Adrenal gland (tissue), 9 donors: ENCODE measurements at regions not wholly inside any gene's neighbourhood (a gene's known extent, or its start where the extent isn't known, plus 50 kb on each side); places are given as distances from the start of the nearest gene placed in this dataset.

Experiments used
- DNase-seq, 7 donors: peaks; one replicate each; pipeline ENCODE4 v3.0.0-alpha.2; 2019 to 2020
- H3K27ac ChIP-seq, 5 donors: fragments of 200-600 bp; sonication (generic) in 4 of 5; 1 replicate in 3 of 5; 2 replicates in 2 of 5; pipeline versions ENCODE4 v1.5.1 to v1.8.0; 2016 to 2020; ENCODE audit warnings: mild to moderate bottlenecking in 1 of 5
- H3K27me3 ChIP-seq: fragments of 200-600 bp; 2 replicates; pipeline ENCODE4 v1.8.0; 2021
- H3K36me3 ChIP-seq, 2 donors: fragments of 200-600 bp; replicated peaks in 1 of 2; 1 replicate in 1 of 2; 2 replicates in 1 of 2; pipeline versions ENCODE4 v1.5.1 to v1.8.0; 2018 to 2022
- H3K4me1 ChIP-seq, 2 donors: fragments of 200-600 bp; replicated peaks in 1 of 2; 1 replicate in 1 of 2; 2 replicates in 1 of 2; pipeline versions ENCODE4 v1.5.1 to v1.8.0; 2018 to 2021
- H3K4me3 ChIP-seq, 4 donors: fragments of 200-600 bp; sonication (generic) in 3 of 4; one replicate each; pipeline ENCODE4 v1.5.1; 2016 to 2018
- H3K9me3 ChIP-seq, 3 donors: fragments of 200-600 bp; sonication (generic) in 1 of 3; replicated peaks in 1 of 3; 1 replicate in 2 of 3; 2 replicates in 1 of 3; pipeline versions ENCODE4 v1.5.1 to v1.8.0; 2016 to 2021
- POLR2A ChIP-seq, 2 donors: fragments of 450-650 bp; IDR thresholded peaks; one replicate each; pipeline ENCODE4 v1.6.1; 2017; ENCODE audit warnings: antibody characterized with exemption in 2 of 2, mild to moderate bottlenecking in 2 of 2, moderate library complexity in 1 of 2
- WGBS, 4 donors: extraction: QIAGEN DNeasy Blood & Tissue Kit in 2 of 4; methylation state at CpG; one replicate each; pipeline versions ENCODE4 v1.1.5 to v1.1.7; 2013 to 2017; 5-methylcytosine and 5-hydroxymethylcytosine counted together
- intact Hi-C, 2 donors: fragments of 100-400 bp; cut with DNase I; formaldehyde crosslinking; loops; one replicate each; pipeline versions ENCODE4 v1.14.1 to v1.15.0; 2022 to 2023
- TF ChIP-seq, protein P1 (sequence below), 6 experiments: fragments of 450-650 bp in 4 of 6; fragments of 200-600 bp in 2 of 6; sonication (generic) in 1 of 6; IDR thresholded peaks; 1 replicate in 5 of 6; 2 replicates in 1 of 6; pipeline versions ENCODE4 v1.5.1 to v1.8.0; 2016 to 2021; ENCODE audit warnings: antibody characterized with exemption in 6 of 6, mild to moderate bottlenecking in 2 of 6, moderate library complexity in 1 of 6
- donor health status: healthy with polysubstance abuse.
- donor health status: Bipolar disorder and iron deficiency.
- donor health status: DM: yes; HTN: yes; CAD: no.
- donor health status: DM: no; HTN: no; CAD: no.
- donor health status: DM: no; HTN: no; CAD: no.

DNA sequence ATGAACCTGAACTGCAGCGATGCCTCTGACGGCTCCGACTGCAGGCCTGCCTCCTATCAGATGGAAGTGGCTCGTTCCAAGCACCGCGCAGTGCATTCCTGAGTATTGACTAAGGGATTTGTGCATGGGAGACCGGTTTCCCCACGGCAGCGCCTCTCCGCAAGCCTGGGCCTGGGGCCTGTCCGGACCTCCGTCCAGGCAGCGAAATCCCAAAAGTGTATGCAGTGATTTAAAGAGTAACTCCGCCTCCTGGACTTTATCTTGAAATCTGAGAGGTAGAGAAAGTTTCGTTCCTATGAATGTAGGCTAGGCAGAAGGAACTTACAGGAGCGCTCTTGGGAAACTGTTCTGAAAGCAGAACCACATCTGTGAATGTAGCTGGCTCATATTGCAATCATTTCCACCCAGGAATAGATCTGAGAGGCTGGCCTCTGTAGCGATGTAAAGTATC lies 106.2 kb upstream of the CELF2 start:
- H3K27ac ChIP-seq: peak overlapping the region in 1 of 5 donors; percentile 62

DNA sequence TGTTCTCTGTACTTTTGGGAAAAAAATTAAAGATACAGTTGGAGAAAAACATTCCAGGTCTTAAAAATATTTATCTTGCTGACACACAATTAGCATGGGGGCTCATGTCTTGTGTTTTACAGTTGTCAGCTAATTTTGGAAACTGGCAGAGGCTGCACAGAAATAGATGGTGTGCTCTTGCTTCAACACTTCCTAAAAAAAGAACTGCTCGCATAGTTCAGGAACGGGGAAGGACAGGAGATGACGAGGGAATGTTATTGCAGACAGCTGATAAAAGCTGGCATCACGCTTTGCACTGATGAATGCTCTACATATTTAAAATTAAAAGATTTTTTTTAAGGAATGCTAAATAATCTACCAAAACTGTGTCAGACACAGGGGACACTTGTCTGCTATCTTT lies 103.5 kb upstream of the CELF2 start:
- no peaks in the 10 kb centered on the region for H3K4me1 ChIP-seq
- intact Hi-C loops: no loop called here
- TF ChIP-seq, protein P1, sequence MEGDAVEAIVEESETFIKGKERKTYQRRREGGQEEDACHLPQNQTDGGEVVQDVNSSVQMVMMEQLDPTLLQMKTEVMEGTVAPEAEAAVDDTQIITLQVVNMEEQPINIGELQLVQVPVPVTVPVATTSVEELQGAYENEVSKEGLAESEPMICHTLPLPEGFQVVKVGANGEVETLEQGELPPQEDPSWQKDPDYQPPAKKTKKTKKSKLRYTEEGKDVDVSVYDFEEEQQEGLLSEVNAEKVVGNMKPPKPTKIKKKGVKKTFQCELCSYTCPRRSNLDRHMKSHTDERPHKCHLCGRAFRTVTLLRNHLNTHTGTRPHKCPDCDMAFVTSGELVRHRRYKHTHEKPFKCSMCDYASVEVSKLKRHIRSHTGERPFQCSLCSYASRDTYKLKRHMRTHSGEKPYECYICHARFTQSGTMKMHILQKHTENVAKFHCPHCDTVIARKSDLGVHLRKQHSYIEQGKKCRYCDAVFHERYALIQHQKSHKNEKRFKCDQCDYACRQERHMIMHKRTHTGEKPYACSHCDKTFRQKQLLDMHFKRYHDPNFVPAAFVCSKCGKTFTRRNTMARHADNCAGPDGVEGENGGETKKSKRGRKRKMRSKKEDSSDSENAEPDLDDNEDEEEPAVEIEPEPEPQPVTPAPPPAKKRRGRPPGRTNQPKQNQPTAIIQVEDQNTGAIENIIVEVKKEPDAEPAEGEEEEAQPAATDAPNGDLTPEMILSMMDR (IDR thresholded peaks at IDR 0.05): no peak
- no peak for TF ChIP-seq POLR2A (IDR thresholded peaks at IDR 0.05)
- 25 to 41% (median 32%) methylated on average over 4 of the region's 4 CpGs for WGBS, 4 donors
- H3K4me3 ChIP-seq: no peak overlapping the region
- H3K27ac ChIP-seq: no peak overlapping the region
- DNase-seq: peak in 1 of 7 donors; percentile 3
- no peaks in the 10 kb centered on the region for H3K36me3 ChIP-seq
- no peaks in the 10 kb centered on the region for H3K9me3 ChIP-seq
- no peaks in the 10 kb centered on the region for H3K27me3 ChIP-seq

More for the DNA sequence above, 106.2 kb upstream of the CELF2 start:
- intact Hi-C loops: no loop called here
- no peaks in the 10 kb centered on the region for H3K36me3 ChIP-seq
- no peaks in the 10 kb centered on the region for H3K4me1 ChIP-seq
- H3K4me3 ChIP-seq: peak overlapping the region in 1 of 4 donors; percentile 23
- no peaks in the 10 kb centered on the region for H3K27me3 ChIP-seq
- H3K9me3 ChIP-seq: no peaks in the 10 kb centered on the region
- peak; percentile 15 to 68 (median 41) for DNase-seq
- 24 to 40% (median 32%) methylated on average over 12 to 17 of the region's 17 CpGs for WGBS, 4 donors
- TF ChIP-seq, protein P1 (IDR thresholded peaks at IDR 0.05): no peak
- no peak for TF ChIP-seq POLR2A (IDR thresholded peaks at IDR 0.05)

DNA sequence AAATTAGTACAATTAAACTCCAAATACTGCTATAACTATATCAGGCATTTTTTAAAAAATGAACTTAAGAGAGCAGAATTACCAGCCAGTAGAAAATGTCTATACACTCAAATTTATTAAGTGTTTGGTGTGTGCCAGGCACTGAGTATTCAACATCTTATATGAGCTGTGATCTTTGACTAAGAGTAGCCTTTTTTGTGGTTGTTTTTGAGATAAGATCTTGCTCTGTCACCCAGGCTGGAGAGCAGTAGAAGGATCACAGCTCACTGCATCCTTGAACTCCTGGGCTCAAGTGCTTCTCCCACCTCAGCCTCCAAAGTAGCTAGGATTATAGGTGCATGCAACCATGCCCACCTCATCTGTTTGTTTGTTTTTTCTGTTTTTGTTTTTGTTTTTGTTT lies 102.5 kb upstream of the CELF2 start:
- no peaks in the 10 kb centered on the region for H3K36me3 ChIP-seq
- no peak overlapping the region for H3K27ac ChIP-seq
- intact Hi-C loops: no loop called here
- H3K4me1 ChIP-seq: no peaks in the 10 kb centered on the region
- no peak for DNase-seq
- TF ChIP-seq, protein P1 (IDR thresholded peaks at IDR 0.05): no peak
- TF ChIP-seq POLR2A (IDR thresholded peaks at IDR 0.05): no peak
- H3K4me3 ChIP-seq: no peak overlapping the region
- H3K27me3 ChIP-seq: no peaks in the 10 kb centered on the region
- H3K9me3 ChIP-seq: no peaks in the 10 kb centered on the region

DNA sequence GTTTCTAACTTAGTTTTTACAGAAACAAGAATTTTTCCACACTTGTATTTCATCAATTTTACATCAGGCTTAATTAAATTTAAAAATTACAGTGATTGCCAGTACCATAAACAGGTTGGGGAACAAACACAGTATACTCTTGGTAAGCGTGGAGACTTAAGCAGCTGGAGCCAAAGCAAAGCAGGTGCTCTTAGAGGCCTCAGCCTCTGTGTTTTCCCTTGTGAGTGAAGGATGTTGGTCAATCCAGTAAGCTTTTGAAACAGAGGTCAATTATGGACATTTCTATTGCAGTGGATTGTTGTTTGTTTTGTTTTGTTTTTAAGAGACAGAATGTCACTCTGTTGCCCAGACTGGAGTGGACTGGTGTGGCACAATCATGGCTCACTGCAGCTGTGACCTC lies 100.6 kb upstream of the CELF2 start:
- 78 to 91% (median 87%) methylated on average over 1 of the region's 1 CpG for WGBS, 4 donors
- intact Hi-C loops: no loop called here
- H3K27me3 ChIP-seq: no peaks in the 10 kb centered on the region
- DNase-seq: no peak
- no peaks in the 10 kb centered on the region for H3K9me3 ChIP-seq
- H3K36me3 ChIP-seq: no peaks in the 10 kb centered on the region
- H3K4me3 ChIP-seq: no peak overlapping the region
- no peak for TF ChIP-seq POLR2A (IDR thresholded peaks at IDR 0.05)
- TF ChIP-seq, protein P1 (IDR thresholded peaks at IDR 0.05): no peak
- no peaks in the 10 kb centered on the region for H3K4me1 ChIP-seq
- H3K27ac ChIP-seq: no peak overlapping the region
